RWPE1 (cell line): ENCODE measurements at regions not wholly inside any gene's neighbourhood (a gene's known extent, or its start where the extent isn't known, plus 50 kb on each side); places are given as distances from the start of the nearest gene placed in this dataset.

Experiments
- CTCF ChIA-PET: fragments of 350-600 bp; sonication (Branson Sonifier 250); formaldehyde crosslinking; extraction: SDS; loops from one replicate; lab custom pipeline; 2021; lab: Yijun Ruan, JAX
- POLR2A ChIA-PET: fragments of 400-600 bp; formaldehyde crosslinking; extraction: SDS; loops from one replicate; lab custom pipeline; 2020; ENCODE audit warnings: antibody characterized with exemption; ENCODE audit not compliant: low non-redundant PET; lab: Yijun Ruan, JAX
- DNase-seq: peaks from one replicate; pipeline ENCODE4 v3.0.0; 2012; ENCODE audit warnings: low spot score
- H3K27ac ChIP-seq: fragments of 450-650 bp; 2 replicates; pipeline ENCODE4 v1.5.1; 2017
- CTCF ChIP-seq: fragments of 450-650 bp; conservative IDR thresholded peaks from 2 replicates; pipeline ENCODE4 v1.5.1; 2017; ENCODE audit warnings: low read depth, mild to moderate bottlenecking

- CTCF ChIA-PET, result no interaction called here
- TF ChIP-seq CTCF, result no peak
- no peak overlapping the region for H3K27ac ChIP-seq
- POLR2A ChIA-PET, result no interaction called here
- no peak for DNase-seq
Observed at GRCh38 chr7:52074912-52075311, 758.3 kb upstream of the COBL start.

- no peak overlapping the region for H3K27ac ChIP-seq
- no peak for DNase-seq
- TF ChIP-seq CTCF, result no peak
- ChIA-PET POLR2A (no interaction called here), CTCF (no interaction called here)
Observed at GRCh38 chr7:52074071-52074470, 757.5 kb upstream of the COBL start.

- ChIA-PET POLR2A (no interaction called here), CTCF (no interaction called here)
- H3K27ac ChIP-seq, result no peak overlapping the region
- TF ChIP-seq CTCF, result no peak
- no peak for DNase-seq
Observed at GRCh38 chr7:52071744-52072143, 755.1 kb upstream of the COBL start.

- POLR2A ChIA-PET, result no interaction called here
- TF ChIP-seq CTCF, result no peak
- no peak for DNase-seq
- no peak overlapping the region for H3K27ac ChIP-seq
- CTCF ChIA-PET, result no interaction called here
Observed at GRCh38 chr7:52064493-52064892, 747.9 kb upstream of the COBL start.

- DNase-seq, result no peak
- ChIA-PET CTCF (interaction anchor here (0.7 kb wide), 1 partner anchor 621 kb away, joined by 3 read pairs; no protein-coding TSS in a partner anchor), POLR2A (no interaction called here)
- no peak for TF ChIP-seq CTCF
- H3K27ac ChIP-seq, result no peak overlapping the region
Observed at GRCh38 chr7:52061666-52062065, 745.1 kb upstream of the COBL start.

- TF ChIP-seq CTCF, result no peak
- CTCF ChIA-PET, result no interaction called here
- no peak overlapping the region for H3K27ac ChIP-seq
- DNase-seq, result no peak
- POLR2A ChIA-PET, result no interaction called here
Observed at GRCh38 chr7:52053525-52053924, 736.9 kb upstream of the COBL start.

GRCh38 chr7:52030722-52031121, 714.1 kb upstream of the COBL start:
- CTCF ChIA-PET, result interaction anchor here (0.5 to 1.0 kb wide), 3 partner anchors 14 to 267 kb away, joined by 3 to 5 read pairs (median 4); no protein-coding TSS in a partner anchor
- DNase-seq, result no peak

More at GRCh38 chr7:52030722-52031121, 714.1 kb upstream of the COBL start:
- TF ChIP-seq CTCF, result no peak
- H3K27ac ChIP-seq, result no peak overlapping the region
- POLR2A ChIA-PET, result no interaction called here
